ENCODE measurements at regions not wholly inside any gene's neighbourhood (a gene's known extent, or its start where the extent isn't known, plus 50 kb on each side); places are given as distances from the start of the nearest gene placed in this dataset.

DNA sequence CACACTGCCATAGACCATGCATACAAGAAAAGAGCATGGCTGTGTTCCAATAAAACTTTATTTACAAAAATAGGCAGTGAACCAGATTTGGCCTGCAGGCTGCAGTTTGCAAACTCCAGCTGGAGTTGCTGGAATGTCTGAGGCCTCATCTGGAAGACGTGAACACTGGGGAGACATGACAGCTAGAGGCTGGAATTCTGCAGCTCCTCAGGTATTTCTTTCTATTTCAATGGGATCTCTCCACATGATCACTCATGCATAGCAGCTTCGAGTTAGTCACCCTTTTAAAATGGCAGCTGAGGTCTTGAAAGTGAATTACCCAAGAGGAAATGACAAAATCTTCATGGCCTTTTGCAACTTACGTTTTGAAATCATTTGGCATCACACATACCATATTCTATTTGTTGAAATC lies 52.6 kb upstream of the BET1 start:
- TF ChIP-seq ZNF184 (tag by site-specific recombination; IDR thresholded peaks at IDR 0.05) = no peak
- TF ChIP-seq, protein P1, sequence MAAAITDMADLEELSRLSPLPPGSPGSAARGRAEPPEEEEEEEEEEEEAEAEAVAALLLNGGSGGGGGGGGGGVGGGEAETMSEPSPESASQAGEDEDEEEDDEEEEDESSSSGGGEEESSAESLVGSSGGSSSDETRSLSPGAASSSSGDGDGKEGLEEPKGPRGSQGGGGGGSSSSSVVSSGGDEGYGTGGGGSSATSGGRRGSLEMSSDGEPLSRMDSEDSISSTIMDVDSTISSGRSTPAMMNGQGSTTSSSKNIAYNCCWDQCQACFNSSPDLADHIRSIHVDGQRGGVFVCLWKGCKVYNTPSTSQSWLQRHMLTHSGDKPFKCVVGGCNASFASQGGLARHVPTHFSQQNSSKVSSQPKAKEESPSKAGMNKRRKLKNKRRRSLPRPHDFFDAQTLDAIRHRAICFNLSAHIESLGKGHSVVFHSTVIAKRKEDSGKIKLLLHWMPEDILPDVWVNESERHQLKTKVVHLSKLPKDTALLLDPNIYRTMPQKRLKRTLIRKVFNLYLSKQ (tag by site-specific recombination; IDR thresholded peaks at IDR 0.05; ENCODE audit: borderline replicate concordance) = no peak
- TF ChIP-seq, protein P2, sequence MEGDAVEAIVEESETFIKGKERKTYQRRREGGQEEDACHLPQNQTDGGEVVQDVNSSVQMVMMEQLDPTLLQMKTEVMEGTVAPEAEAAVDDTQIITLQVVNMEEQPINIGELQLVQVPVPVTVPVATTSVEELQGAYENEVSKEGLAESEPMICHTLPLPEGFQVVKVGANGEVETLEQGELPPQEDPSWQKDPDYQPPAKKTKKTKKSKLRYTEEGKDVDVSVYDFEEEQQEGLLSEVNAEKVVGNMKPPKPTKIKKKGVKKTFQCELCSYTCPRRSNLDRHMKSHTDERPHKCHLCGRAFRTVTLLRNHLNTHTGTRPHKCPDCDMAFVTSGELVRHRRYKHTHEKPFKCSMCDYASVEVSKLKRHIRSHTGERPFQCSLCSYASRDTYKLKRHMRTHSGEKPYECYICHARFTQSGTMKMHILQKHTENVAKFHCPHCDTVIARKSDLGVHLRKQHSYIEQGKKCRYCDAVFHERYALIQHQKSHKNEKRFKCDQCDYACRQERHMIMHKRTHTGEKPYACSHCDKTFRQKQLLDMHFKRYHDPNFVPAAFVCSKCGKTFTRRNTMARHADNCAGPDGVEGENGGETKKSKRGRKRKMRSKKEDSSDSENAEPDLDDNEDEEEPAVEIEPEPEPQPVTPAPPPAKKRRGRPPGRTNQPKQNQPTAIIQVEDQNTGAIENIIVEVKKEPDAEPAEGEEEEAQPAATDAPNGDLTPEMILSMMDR (tag by site-specific recombination; IDR thresholded peaks at IDR 0.05) = no peak
